ENCODE measurements at regions not wholly inside any gene's neighbourhood (a gene's known extent, or its start where the extent isn't known, plus 50 kb on each side); places are given as distances from the start of the nearest gene placed in this dataset.
"Not testable (repeated sequence)": the region's sequence is repeated elsewhere in the genome, so short reads cannot be mapped to it uniquely, and the experiment has no call there.

GRCh38 chr5:116858705-116859333, 284.2 kb upstream of the SEMA6A start:
- DNase-seq: no peak

GRCh38 chr5:116858020-116858419, 283.4 kb upstream of the SEMA6A start:
- not testable (repeated sequence) for DNase-seq

GRCh38 chr5:116856271-116856670, 281.6 kb upstream of the SEMA6A start:
- DNase-seq: no peak

- no peak for DNase-seq
Measured at GRCh38 chr5:116853992-116854391, 279.4 kb upstream of the SEMA6A start.

GRCh38 chr5:116848954-116849581, 274.4 kb upstream of the SEMA6A start:
- peak; percentile 76 for DNase-seq

- DNase-seq: no peak
Measured at GRCh38 chr5:116847960-116848359, 273.3 kb upstream of the SEMA6A start.

- no peak for DNase-seq
Measured at GRCh38 chr5:116844015-116844414, 269.4 kb upstream of the SEMA6A start.

GRCh38 chr5:116842514-116842961, 267.9 kb upstream of the SEMA6A start:
- DNase-seq: no peak

GRCh38 chr5:116841734-116842133, 267.1 kb upstream of the SEMA6A start:
- no peak for DNase-seq

GRCh38 chr5:116838011-116838536, 263.5 kb upstream of the SEMA6A start:
- DNase-seq: no peak

GRCh38 chr5:116834796-116835515, 260.3 kb upstream of the SEMA6A start:
- DNase-seq: no peak

- DNase-seq: no peak
Measured at GRCh38 chr5:116830079-116830478, 255.5 kb upstream of the SEMA6A start.

- DNase-seq: no peak
Measured at GRCh38 chr5:116827078-116827477, 252.5 kb upstream of the SEMA6A start.

GRCh38 chr5:116825486-116825885, 250.9 kb upstream of the SEMA6A start:
- no peak for DNase-seq

- DNase-seq: no peak
Measured at GRCh38 chr5:116824751-116825438, 250.3 kb upstream of the SEMA6A start.

- DNase-seq: no peak
Measured at GRCh38 chr5:116814626-116815385, 240.2 kb upstream of the SEMA6A start.

- no peak for DNase-seq
Measured at GRCh38 chr5:116813906-116814305, 239.3 kb upstream of the SEMA6A start.

GRCh38 chr5:116813356-116813755, 238.7 kb upstream of the SEMA6A start:
- DNase-seq: no peak

- DNase-seq: no peak
Measured at GRCh38 chr5:116810951-116811350, 236.3 kb upstream of the SEMA6A start.

- DNase-seq: no peak
Measured at GRCh38 chr5:116806836-116807235, 232.2 kb upstream of the SEMA6A start.

- DNase-seq: no peak
Measured at GRCh38 chr5:116799401-116799800, 224.8 kb upstream of the SEMA6A start.

GRCh38 chr5:116795189-116795588, 220.6 kb upstream of the SEMA6A start:
- DNase-seq: no peak

- no peak for DNase-seq
Measured at GRCh38 chr5:116789522-116789921, 214.9 kb upstream of the SEMA6A start.

All from NCI-H82 (cell line).